HEK293T (cell line): ENCODE measurements at regions not wholly inside any gene's neighbourhood (a gene's known extent, or its start where the extent isn't known, plus 50 kb on each side); places are given as distances from the start of the nearest gene placed in this dataset.

Experiments
- CTCF ChIA-PET: fragments of 350-600 bp; formaldehyde crosslinking; extraction: SDS; loops from one replicate; lab custom pipeline; 2021; ENCODE audit warnings: antibody characterized with exemption, inconsistent platforms; lab: Yijun Ruan, JAX
- POLR2A ChIA-PET: fragments of 350-600 bp; formaldehyde crosslinking; extraction: SDS; loops from one replicate; lab custom pipeline; 2020; ENCODE audit warnings: antibody characterized with exemption, inconsistent platforms; lab: Yijun Ruan, JAX
- DNase-seq: peaks from one replicate; pipeline ENCODE4 v3.0.0; 2012; ENCODE audit warnings: mixed read lengths; ENCODE audit errors: extremely low spot score
- ARNT ChIP-seq: fragments of 450-650 bp; IDR thresholded peaks from 2 replicates; pipeline ENCODE4 v1.6.1; 2017; ENCODE audit warnings: mild to moderate bottlenecking
- BHLHE40 ChIP-seq: fragments of 450-650 bp; IDR thresholded peaks from 2 replicates; pipeline ENCODE4 v1.6.1; 2016; ENCODE audit warnings: mild to moderate bottlenecking, moderate library complexity, borderline replicate concordance
- CTBP1 ChIP-seq: fragments of 450-650 bp; IDR thresholded peaks from 2 replicates; pipeline ENCODE4 v1.6.1; 2016; ENCODE audit warnings: borderline replicate concordance
- ELF4 ChIP-seq: fragments of 450-650 bp; IDR thresholded peaks from 2 replicates; pipeline ENCODE4 v1.6.1; 2017; ENCODE audit warnings: antibody characterized with exemption
- FOXA1 ChIP-seq: fragments of 450-650 bp; IDR thresholded peaks from 2 replicates; pipeline ENCODE4 v1.6.1; 2016; ENCODE audit warnings: mild to moderate bottlenecking
- FOXK2 ChIP-seq: fragments of 450-650 bp; IDR thresholded peaks from 2 replicates; pipeline ENCODE4 v1.6.1; 2016; ENCODE audit warnings: mild to moderate bottlenecking
- FOXM1 ChIP-seq: fragments of 450-650 bp; IDR thresholded peaks from 2 replicates; pipeline ENCODE4 v1.6.1; 2017; ENCODE audit warnings: mild to moderate bottlenecking, borderline replicate concordance
- HDGF ChIP-seq: fragments of 450-650 bp; IDR thresholded peaks from 2 replicates; pipeline ENCODE4 v1.6.1; 2017; ENCODE audit warnings: antibody characterized with exemption, borderline replicate concordance
- L3MBTL2 ChIP-seq: fragments of 450-650 bp; conservative IDR thresholded peaks from 2 replicates; pipeline ENCODE4 v1.6.1; 2016; ENCODE audit warnings: mild to moderate bottlenecking
- LEF1 ChIP-seq: fragments of 450-650 bp; IDR thresholded peaks from 2 replicates; pipeline ENCODE4 v1.6.1; 2017; ENCODE audit warnings: mild to moderate bottlenecking, borderline replicate concordance
- NFRKB ChIP-seq: fragments of 450-650 bp; IDR thresholded peaks from 2 replicates; pipeline ENCODE4 v1.6.1; 2016; ENCODE audit warnings: mild to moderate bottlenecking, moderate library complexity
- SP1 ChIP-seq: fragments of 450-650 bp; IDR thresholded peaks from 2 replicates; pipeline ENCODE4 v1.6.1; 2017
- SUZ12 ChIP-seq: fragments of 450-650 bp; IDR thresholded peaks from 2 replicates; pipeline ENCODE4 v1.6.1; 2016; ENCODE audit warnings: mild to moderate bottlenecking
- TARDBP ChIP-seq: fragments of 450-650 bp; IDR thresholded peaks from 2 replicates; pipeline ENCODE4 v1.6.1; 2016
- ZNF384 ChIP-seq: fragments of 450-650 bp; IDR thresholded peaks from 2 replicates; pipeline ENCODE4 v1.6.1; 2016
- TF ChIP-seq, protein P1 (sequence below): fragments of 450-650 bp; IDR thresholded peaks from 2 replicates; pipeline ENCODE4 v1.6.1; 2016

DNA sequence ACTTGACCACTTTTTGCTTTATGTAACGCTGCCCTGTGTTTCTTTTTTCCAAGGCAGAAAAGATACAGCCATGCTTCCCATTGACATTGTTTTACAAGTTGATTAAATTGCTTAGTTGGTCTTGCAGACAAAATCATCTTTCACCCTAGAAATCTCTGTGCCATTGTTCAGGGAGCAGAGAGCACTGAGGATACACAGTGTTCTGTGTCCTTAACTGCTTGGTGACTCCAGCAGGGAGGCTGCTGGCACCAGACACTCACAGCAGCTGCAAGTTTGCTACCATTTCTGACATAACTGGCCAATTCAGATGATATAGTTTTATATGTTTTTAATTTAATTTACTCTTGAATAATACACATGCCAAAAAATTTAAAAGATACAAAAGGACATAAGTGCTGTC is 118.7 kb downstream of the RGS2 start:
- TF ChIP-seq BHLHE40 (no peak), CTBP1 (no peak), ZNF384 (no peak)
- CTCF ChIA-PET = no interaction called here
- DNase-seq = no peak
- POLR2A ChIA-PET = no interaction called here

- POLR2A ChIA-PET = no interaction called here
- CTCF ChIA-PET = interaction anchor here (0.5 kb wide), 1 partner anchor 109 kb away, joined by 3 read pairs; no protein-coding TSS in a partner anchor
Observed at GRCh38 chr1:192929597-192929996, 120.8 kb downstream of the RGS2 start.

GRCh38 chr1:192933744-192934143 is 124.9 kb downstream of the RGS2 start:
- POLR2A ChIA-PET = no interaction called here
- TF ChIP-seq CTBP1 = no peak
- TF ChIP-seq HDGF = no peak
- TF ChIP-seq, protein P1, sequence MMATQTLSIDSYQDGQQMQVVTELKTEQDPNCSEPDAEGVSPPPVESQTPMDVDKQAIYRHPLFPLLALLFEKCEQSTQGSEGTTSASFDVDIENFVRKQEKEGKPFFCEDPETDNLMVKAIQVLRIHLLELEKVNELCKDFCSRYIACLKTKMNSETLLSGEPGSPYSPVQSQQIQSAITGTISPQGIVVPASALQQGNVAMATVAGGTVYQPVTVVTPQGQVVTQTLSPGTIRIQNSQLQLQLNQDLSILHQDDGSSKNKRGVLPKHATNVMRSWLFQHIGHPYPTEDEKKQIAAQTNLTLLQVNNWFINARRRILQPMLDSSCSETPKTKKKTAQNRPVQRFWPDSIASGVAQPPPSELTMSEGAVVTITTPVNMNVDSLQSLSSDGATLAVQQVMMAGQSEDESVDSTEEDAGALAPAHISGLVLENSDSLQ = no peak
- TF ChIP-seq SUZ12 = no peak
- TF ChIP-seq FOXK2 = no peak
- no peak for TF ChIP-seq ZNF384
- TF ChIP-seq TARDBP = no peak
- no peak for TF ChIP-seq NFRKB
- TF ChIP-seq L3MBTL2 = no peak
- TF ChIP-seq FOXA1 = no peak
- no peak for TF ChIP-seq ARNT
- TF ChIP-seq BHLHE40 = no peak
- no peak for TF ChIP-seq ELF4
- no peak for DNase-seq
- CTCF ChIA-PET = no interaction called here

More at GRCh38 chr1:192929597-192929996, 120.8 kb downstream of the RGS2 start:
- DNase-seq = no peak
- no peak for TF ChIP-seq SP1
- no peak for TF ChIP-seq LEF1
- TF ChIP-seq FOXK2 = no peak
- TF ChIP-seq, protein P1 = no peak
- no peak for TF ChIP-seq CTBP1
- no peak for TF ChIP-seq NFRKB
- TF ChIP-seq SUZ12 = no peak
- TF ChIP-seq TARDBP = no peak
- TF ChIP-seq HDGF = no peak
- no peak for TF ChIP-seq ZNF384
- TF ChIP-seq ELF4 = no peak
- TF ChIP-seq BHLHE40 = no peak
- no peak for TF ChIP-seq L3MBTL2
- TF ChIP-seq ARNT = no peak
- no peak for TF ChIP-seq FOXA1
- no peak for TF ChIP-seq FOXM1

DNA sequence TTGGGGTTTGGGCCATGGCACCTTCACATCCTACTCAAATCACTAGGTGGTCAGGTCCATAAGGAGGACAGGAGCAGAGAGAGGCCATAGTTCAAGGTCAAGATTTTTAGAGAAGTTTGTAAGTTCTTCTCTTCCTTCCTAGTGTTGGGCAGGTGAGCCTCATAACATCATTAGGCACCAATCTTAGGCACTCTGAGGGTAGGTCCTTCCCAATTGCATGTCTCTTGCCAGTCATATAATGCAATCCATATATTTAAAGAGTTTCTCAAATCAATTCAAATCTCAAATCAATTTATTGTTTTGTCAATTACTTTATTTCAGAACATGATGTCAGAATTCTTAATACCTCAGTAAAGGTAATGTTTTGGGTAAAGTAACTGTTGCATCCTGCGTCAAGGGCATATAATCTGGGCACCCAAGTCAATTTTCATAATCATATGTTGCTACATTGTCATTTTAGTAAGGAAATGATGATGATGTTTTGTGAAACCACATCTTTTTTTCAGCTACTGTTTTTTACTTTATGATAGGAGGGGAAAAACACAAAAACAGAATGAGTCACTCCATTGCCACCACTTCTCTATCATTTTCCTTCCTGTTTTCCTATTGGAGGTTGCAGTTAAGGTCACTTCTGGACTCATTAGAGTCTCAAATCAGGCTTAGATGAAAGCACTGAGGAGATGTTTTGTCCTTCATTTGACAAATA is 122.7 kb downstream of the UCHL5 start:
- no peak for DNase-seq
- CTCF ChIA-PET = no interaction called here
- no peak for TF ChIP-seq L3MBTL2
- no peak for TF ChIP-seq SUZ12
- no peak for TF ChIP-seq CTBP1
- TF ChIP-seq NFRKB = no peak
- no peak for TF ChIP-seq LEF1
- no peak for TF ChIP-seq BHLHE40
- no peak for TF ChIP-seq FOXK2
- TF ChIP-seq HDGF = no peak
- TF ChIP-seq ARNT = no peak
- TF ChIP-seq TARDBP = no peak
- POLR2A ChIA-PET = no interaction called here

DNA sequence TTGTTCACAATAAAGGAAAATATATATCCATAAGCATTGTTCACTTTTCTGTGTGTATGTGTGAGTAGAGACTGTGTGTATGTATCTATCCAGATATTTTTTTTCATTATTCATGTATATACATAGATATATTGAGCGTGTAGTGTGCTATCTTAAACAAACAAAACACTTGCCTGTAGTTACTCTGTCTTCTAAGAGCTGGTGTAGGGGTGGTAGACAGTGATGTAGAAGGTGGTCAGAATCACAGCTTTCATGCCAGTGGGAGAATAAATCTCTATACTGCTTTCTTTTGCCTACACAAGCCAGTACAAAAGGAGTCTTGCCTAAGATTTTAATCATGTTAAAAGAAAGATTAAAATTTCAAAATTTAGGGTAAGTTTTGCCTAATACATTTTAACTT is 122.0 kb downstream of the UCHL5 start:
- no peak for TF ChIP-seq ELF4
- no peak for TF ChIP-seq HDGF
- no peak for TF ChIP-seq CTBP1
- TF ChIP-seq SP1 = no peak
- no peak for TF ChIP-seq ARNT
- TF ChIP-seq TARDBP = no peak
- TF ChIP-seq ZNF384 = no peak
- no peak for TF ChIP-seq FOXA1
- TF ChIP-seq NFRKB = no peak
- no peak for TF ChIP-seq L3MBTL2
- no peak for TF ChIP-seq BHLHE40
- TF ChIP-seq, protein P1 = no peak
- no peak for DNase-seq
- ChIA-PET CTCF (no interaction called here), POLR2A (no interaction called here)

DNA sequence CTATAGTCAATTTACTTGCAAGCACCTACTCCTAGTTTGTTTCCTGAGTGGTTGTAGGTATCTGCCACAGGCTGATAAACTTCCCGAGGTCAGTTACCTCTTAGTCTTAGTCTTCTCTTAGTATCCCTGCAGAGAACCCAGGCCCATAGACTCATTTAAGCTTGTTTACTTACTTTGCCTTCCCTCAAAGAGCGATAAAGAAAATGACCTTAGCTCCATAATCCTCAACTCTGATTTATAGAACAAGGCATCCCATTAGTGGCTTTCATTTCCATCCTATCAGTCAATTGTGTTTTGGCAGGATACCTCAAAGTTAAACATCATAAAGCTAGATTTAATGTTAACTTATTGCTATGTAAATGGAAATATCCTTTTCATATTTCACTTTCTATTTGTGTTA is 119.7 kb downstream of the UCHL5 start:
- ChIA-PET CTCF (no interaction called here), POLR2A (no interaction called here)
- peak; percentile 62; the same call in 1 of the 2 replicates for TF ChIP-seq FOXK2
- no peak for TF ChIP-seq HDGF
- TF ChIP-seq FOXA1 = peak; percentile 81
- TF ChIP-seq BHLHE40 = no peak
- TF ChIP-seq CTBP1 = 0 out of 2 replicates have a peak, but pooled peaks have one; percentile 62
- no peak for TF ChIP-seq ELF4
- TF ChIP-seq, protein P1 = peak; percentile 87
- TF ChIP-seq SP1 = no peak
- TF ChIP-seq SUZ12 = no peak
- peak; percentile 38 for DNase-seq
